IMR-90 (cell line): ENCODE measurements at regions not wholly inside any gene's neighbourhood (a gene's known extent, or its start where the extent isn't known, plus 50 kb on each side); places are given as distances from the start of the nearest gene placed in this dataset.

Source experiments
- ATAC-seq: fragments of 200-7000 bp; cut with Tn5 transposase; 2 replicates; pipeline ENCODE4 v1.9.1; 2020; ENCODE audit warnings: low read depth, mild to moderate bottlenecking, moderate library complexity
- BruUV-seq: library from RNA; stranded (reverse); fragments of 400-500 nt; replicated peaks from 2 replicates; lab custom pipeline; 2021; lab: Mats Ljungman, UMichigan
- CTCF ChIA-PET: fragments of 300-600 bp; formaldehyde crosslinking; extraction: SDS; loops from one replicate; lab custom pipeline; 2021; ENCODE audit warnings: antibody characterized with exemption; lab: Yijun Ruan, JAX
- POLR2A ChIA-PET: fragments of 300-600 bp; sonication (Branson Sonifier 250); formaldehyde crosslinking; loops from one replicate; lab custom pipeline; 2022; ENCODE audit warnings: antibody characterized with exemption; ENCODE audit not compliant: unreplicated experiment; lab: Charles Lee
- DNase-seq: peaks from one replicate; pipeline ENCODE4 v3.0.0; 2013
- H2AFZ ChIP-seq: replicated peaks from 2 replicates; pipeline ENCODE3; 2013; ENCODE audit warnings: low read length, mild to moderate bottlenecking; ENCODE audit not compliant: poor library complexity
- H2AK5ac ChIP-seq: 2 replicates; pipeline ENCODE4 v1.6.1; 2013; ENCODE audit warnings: low read depth, low read length, inconsistent platforms
- H2AK9ac ChIP-seq: replicated peaks from 2 replicates; pipeline ENCODE3; 2013; ENCODE audit warnings: mild to moderate bottlenecking, low read depth, low read length, moderate library complexity; ENCODE audit not compliant: poor library complexity
- H2BK120ac ChIP-seq: 2 replicates; pipeline ENCODE4 v1.6.1; 2013; ENCODE audit warnings: low read depth, low read length, inconsistent platforms
- H2BK15ac ChIP-seq: 3 replicates; pipeline ENCODE4 v1.6.1; 2013; ENCODE audit warnings: low read depth, low read length, inconsistent platforms
- H2BK20ac ChIP-seq: 2 replicates; pipeline ENCODE4 v1.6.1; 2013; ENCODE audit warnings: low read depth, mild to moderate bottlenecking, inconsistent platforms, low read length, moderate library complexity
- H2BK5ac ChIP-seq: 2 replicates; pipeline ENCODE4 v1.6.1; 2013; ENCODE audit warnings: mild to moderate bottlenecking, low read depth, low read length, inconsistent platforms; ENCODE audit not compliant: poor library complexity, severe bottlenecking
- H3K14ac ChIP-seq: replicated peaks from 2 replicates; pipeline ENCODE4 v1.6.1; 2013; ENCODE audit warnings: low read depth, low read length, inconsistent platforms
- H3K18ac ChIP-seq: 2 replicates; pipeline ENCODE4 v1.6.1; 2013; ENCODE audit warnings: low read depth, low read length, control low read depth
- H3K23ac ChIP-seq: 2 replicates; pipeline ENCODE4 v1.6.1; 2013; ENCODE audit warnings: low read depth, low read length, inconsistent platforms
- H3K27ac ChIP-seq: 2 replicates; pipeline ENCODE4 v1.5.1; 2013; ENCODE audit warnings: mild to moderate bottlenecking, control low read depth, low read length; ENCODE audit not compliant: insufficient read depth
- H3K27me3 ChIP-seq: 2 replicates; pipeline ENCODE4 v1.6.1; 2013; ENCODE audit warnings: low read length; ENCODE audit not compliant: control insufficient read depth, insufficient read depth
- H3K36me3 ChIP-seq: 2 replicates; pipeline ENCODE4 v1.6.1; 2013; ENCODE audit warnings: low read length, mixed read lengths; ENCODE audit not compliant: control insufficient read depth, insufficient read depth
- H3K4ac ChIP-seq: 2 replicates; pipeline ENCODE4 v1.6.1; 2013; ENCODE audit warnings: low read depth, low read length, inconsistent platforms
- H3K4me1 ChIP-seq: 2 replicates; pipeline ENCODE4 v1.6.1; 2013; ENCODE audit warnings: low read length, mixed read lengths; ENCODE audit not compliant: control insufficient read depth, insufficient read depth
- H3K4me2 ChIP-seq: 2 replicates; pipeline ENCODE4 v1.6.1; 2013; ENCODE audit warnings: low read depth, mild to moderate bottlenecking, control low read depth, low read length, moderate library complexity
- H3K4me3 ChIP-seq: 2 replicates; pipeline ENCODE4 v1.5.1; 2013; ENCODE audit warnings: low read depth, mild to moderate bottlenecking, control low read depth, low read length, moderate library complexity; ENCODE audit not compliant: insufficient read depth
- H3K56ac ChIP-seq: 2 replicates; pipeline ENCODE4 v1.6.1; 2013; ENCODE audit warnings: low read length, inconsistent platforms; ENCODE audit not compliant: insufficient read depth; ENCODE audit errors: extremely low read depth
- H3K79me1 ChIP-seq, 2 experiments: 2 replicates each; pipeline ENCODE4 v1.6.1; 2013; ENCODE audit warnings: low read length in 2 of 2, inconsistent platforms in 1 of 2, low read depth in 1 of 2
- H3K9ac ChIP-seq: 2 replicates; pipeline ENCODE4 v1.6.1; 2013; ENCODE audit warnings: low read depth, low read length, control low read depth
- H3K9me1 ChIP-seq: 2 replicates; pipeline ENCODE4 v1.6.1; 2013; ENCODE audit warnings: low read length, inconsistent platforms; ENCODE audit not compliant: insufficient read depth
- H3K9me3 ChIP-seq: 2 replicates; pipeline ENCODE4 v1.6.1; 2013; ENCODE audit warnings: low read length; ENCODE audit not compliant: control insufficient read depth, insufficient read depth
- H4K20me1 ChIP-seq: 2 replicates; pipeline ENCODE4 v1.6.1; 2013; ENCODE audit warnings: low read length, inconsistent platforms; ENCODE audit not compliant: insufficient read depth
- H4K5ac ChIP-seq: 2 replicates; pipeline ENCODE4 v1.6.1; 2013; ENCODE audit warnings: mild to moderate bottlenecking, low read depth, low read length, control low read depth
- H4K8ac ChIP-seq, 2 experiments: 2 replicates each; pipeline ENCODE4 v1.6.1; 2013; ENCODE audit warnings: low read depth in 2 of 2, low read length in 2 of 2, control low read depth in 1 of 2, inconsistent platforms in 1 of 2
- H4K91ac ChIP-seq: 2 replicates; pipeline ENCODE4 v1.6.1; 2013; ENCODE audit warnings: low read depth, low read length, inconsistent platforms; ENCODE audit not compliant: insufficient read depth
- BHLHE40 ChIP-seq: fragments of 150-350 bp; IDR thresholded peaks from 2 replicates; pipeline ENCODE4 v1.6.1; 2016; ENCODE audit warnings: mild to moderate bottlenecking, low read depth, low read length
- CEBPB ChIP-seq: IDR thresholded peaks from 2 replicates; pipeline ENCODE4 v1.6.1; 2012; ENCODE audit warnings: low read depth, low read length, improper control_type of control experiment
- CHD1 ChIP-seq: IDR thresholded peaks from 2 replicates; pipeline ENCODE4 v1.6.1; 2012; ENCODE audit warnings: low read depth, low read length, improper control_type of control experiment
- FOS ChIP-seq: fragments of 150-350 bp; IDR thresholded peaks from 2 replicates; pipeline ENCODE4 v1.6.1; 2016; ENCODE audit warnings: low read depth, low read length
- MAFK ChIP-seq: IDR thresholded peaks from 2 replicates; pipeline ENCODE4 v1.6.1; 2012; ENCODE audit warnings: low read depth, low read length, improper control_type of control experiment
- MAZ ChIP-seq: IDR thresholded peaks from 2 replicates; pipeline ENCODE4 v1.6.1; 2012; ENCODE audit warnings: low read depth, mild to moderate bottlenecking, low read length, improper control_type of control experiment, moderate library complexity, borderline replicate concordance
- MXI1 ChIP-seq: IDR thresholded peaks from 2 replicates; pipeline ENCODE4 v1.6.1; 2012; ENCODE audit warnings: low read depth, mild to moderate bottlenecking, low read length, moderate library complexity, borderline replicate concordance
- NFE2L2 ChIP-seq: fragments of 150-350 bp; IDR thresholded peaks from 2 replicates; pipeline ENCODE4 v1.6.1; 2016; ENCODE audit warnings: low read depth, mild to moderate bottlenecking, low read length
- POLR2A ChIP-seq: IDR thresholded peaks from 2 replicates; pipeline ENCODE4 v1.6.1; 2012; ENCODE audit warnings: mild to moderate bottlenecking, low read depth, low read length
- RAD21 ChIP-seq: IDR thresholded peaks from 2 replicates; pipeline ENCODE4 v1.6.1; 2012; ENCODE audit warnings: low read length, improper control_type of control experiment
- RCOR1 ChIP-seq: IDR thresholded peaks from 2 replicates; pipeline ENCODE4 v1.6.1; 2012; ENCODE audit warnings: mild to moderate bottlenecking, low read length, improper control_type of control experiment; ENCODE audit not compliant: insufficient replicate concordance
- RFX5 ChIP-seq: IDR thresholded peaks from 2 replicates; pipeline ENCODE4 v1.8.0; 2012; ENCODE audit warnings: low read depth, mild to moderate bottlenecking, low read length, moderate library complexity
- SMC3 ChIP-seq: fragments of 150-350 bp; IDR thresholded peaks from 2 replicates; pipeline ENCODE4 v1.6.1; 2016; ENCODE audit warnings: low read depth, mild to moderate bottlenecking, antibody characterized with exemption, low read length, moderate library complexity
- WGBS, 2 experiments: methylation state at CpG; one replicate each; pipeline versions ENCODE4 v1.1.5 to v1.1.7; 2013; ENCODE audit warnings: missing lambda C conversion rate in 2 of 2; ENCODE audit not compliant: insufficient read length in 1 of 2; ENCODE audit errors: extremely low coverage in 2 of 2; 5-methylcytosine and 5-hydroxymethylcytosine counted together
- dilution Hi-C: fragments of 300-500 bp; cut with HindIII; formaldehyde crosslinking; loops from one replicate; pipeline ENCODE4 v1.14.3; 2018; ENCODE audit warnings: low sequenced_read_pairs; ENCODE audit not compliant: unreplicated experiment
- in situ Hi-C: fragments of 300-500 bp; cut with MboI; formaldehyde crosslinking; loops from 3 replicates; pipeline ENCODE4 v1.14.3; 2019; ENCODE audit warnings: low sequenced_read_pairs, inconsistent platforms, mixed read lengths
- intact Hi-C: fragments of 100-400 bp; cut with micrococcal nuclease; formaldehyde crosslinking; loops from 2 replicates; pipeline ENCODE4 v1.10.0; 2022
- TF ChIP-seq, protein P1 (sequence below): conservative IDR thresholded peaks from 2 replicates; pipeline ENCODE4 v1.5.1; 2012; ENCODE audit warnings: mild to moderate bottlenecking, low read depth, low read length, improper control_type of control experiment
- TF ChIP-seq, protein P2 (sequence below): fragments of 150-350 bp; IDR thresholded peaks from 2 replicates; pipeline ENCODE4 v1.6.1; 2016; ENCODE audit warnings: low read depth, mild to moderate bottlenecking, low read length, moderate library complexity, borderline replicate concordance
- TF ChIP-seq, protein P3 (sequence below): fragments of 150-350 bp; IDR thresholded peaks from 2 replicates; pipeline ENCODE4 v1.6.1; 2017; ENCODE audit warnings: mild to moderate bottlenecking, antibody characterized with exemption, low read length, low read depth

DNA sequence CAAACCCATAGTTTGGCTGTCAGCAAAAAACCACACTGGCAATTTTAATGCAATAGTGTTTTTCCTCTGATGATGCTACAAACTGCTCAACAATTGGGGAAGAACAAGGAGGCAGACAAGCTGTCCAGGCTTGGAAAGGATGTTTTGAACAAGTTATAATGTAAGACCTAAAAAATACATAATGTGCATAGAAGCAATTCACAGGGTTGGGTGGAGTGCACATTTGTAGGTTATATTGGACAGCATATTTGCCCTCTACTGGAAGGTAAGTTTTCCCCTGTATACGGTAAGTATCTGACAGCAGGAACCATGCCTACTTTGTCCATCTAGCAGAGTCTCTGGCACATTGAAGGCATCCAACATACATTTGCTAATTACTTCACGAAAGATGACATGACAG lies 114.3 kb upstream of the PUM3 start:
- no peaks in the 10 kb centered on the region for H3K36me3 ChIP-seq
- no peak overlapping the region for H4K5ac ChIP-seq
- no peak overlapping the region for H4K8ac ChIP-seq
- ChIA-PET CTCF (no interaction called here), POLR2A (no interaction called here)
- no peak overlapping the region for H2BK20ac ChIP-seq
- in situ Hi-C loops (loop anchor here (25.0 kb wide), 1 partner anchor 104 kb away; no protein-coding TSS in a partner anchor), dilution Hi-C loops (no loop called here), intact Hi-C loops (no loop called here)
- H3K27me3 ChIP-seq, result no peaks in the 10 kb centered on the region
- H2BK15ac ChIP-seq, result no peak overlapping the region
- ATAC-seq (no peak), DNase-seq (no peak)
- BruUV-seq, result no TSS peak
- no peak overlapping the region for H3K23ac ChIP-seq
- H3K4me2 ChIP-seq, result no peak overlapping the region
- H3K4me1 ChIP-seq, result no peaks in the 10 kb centered on the region
- no peak overlapping the region for H2BK120ac ChIP-seq
- no peak overlapping the region for H3K4me3 ChIP-seq
- no peaks in the 10 kb centered on the region for H3K9me1 ChIP-seq
- no peak overlapping the region for H2AFZ ChIP-seq
- no peak overlapping the region for H2AK9ac ChIP-seq
- no peaks in the 10 kb centered on the region for H3K79me1 ChIP-seq
- H4K20me1 ChIP-seq, result no peaks in the 10 kb centered on the region
- no peak overlapping the region for H2AK5ac ChIP-seq
- no peak overlapping the region for H3K4ac ChIP-seq
- H3K56ac ChIP-seq, result no peak overlapping the region
- TF ChIP-seq MAFK (no peak), RAD21 (no peak), NFE2L2 (no peak), SMC3 (no peak), POLR2A (no peak), RFX5 (no peak), BHLHE40 (no peak), CEBPB (no peak), MXI1 (no peak), MAZ (no peak), CHD1 (no peak), FOS (no peak), RCOR1 (no peak)
- TF ChIP-seq, protein P1, sequence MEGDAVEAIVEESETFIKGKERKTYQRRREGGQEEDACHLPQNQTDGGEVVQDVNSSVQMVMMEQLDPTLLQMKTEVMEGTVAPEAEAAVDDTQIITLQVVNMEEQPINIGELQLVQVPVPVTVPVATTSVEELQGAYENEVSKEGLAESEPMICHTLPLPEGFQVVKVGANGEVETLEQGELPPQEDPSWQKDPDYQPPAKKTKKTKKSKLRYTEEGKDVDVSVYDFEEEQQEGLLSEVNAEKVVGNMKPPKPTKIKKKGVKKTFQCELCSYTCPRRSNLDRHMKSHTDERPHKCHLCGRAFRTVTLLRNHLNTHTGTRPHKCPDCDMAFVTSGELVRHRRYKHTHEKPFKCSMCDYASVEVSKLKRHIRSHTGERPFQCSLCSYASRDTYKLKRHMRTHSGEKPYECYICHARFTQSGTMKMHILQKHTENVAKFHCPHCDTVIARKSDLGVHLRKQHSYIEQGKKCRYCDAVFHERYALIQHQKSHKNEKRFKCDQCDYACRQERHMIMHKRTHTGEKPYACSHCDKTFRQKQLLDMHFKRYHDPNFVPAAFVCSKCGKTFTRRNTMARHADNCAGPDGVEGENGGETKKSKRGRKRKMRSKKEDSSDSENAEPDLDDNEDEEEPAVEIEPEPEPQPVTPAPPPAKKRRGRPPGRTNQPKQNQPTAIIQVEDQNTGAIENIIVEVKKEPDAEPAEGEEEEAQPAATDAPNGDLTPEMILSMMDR, result no peak
- TF ChIP-seq, protein P2, sequence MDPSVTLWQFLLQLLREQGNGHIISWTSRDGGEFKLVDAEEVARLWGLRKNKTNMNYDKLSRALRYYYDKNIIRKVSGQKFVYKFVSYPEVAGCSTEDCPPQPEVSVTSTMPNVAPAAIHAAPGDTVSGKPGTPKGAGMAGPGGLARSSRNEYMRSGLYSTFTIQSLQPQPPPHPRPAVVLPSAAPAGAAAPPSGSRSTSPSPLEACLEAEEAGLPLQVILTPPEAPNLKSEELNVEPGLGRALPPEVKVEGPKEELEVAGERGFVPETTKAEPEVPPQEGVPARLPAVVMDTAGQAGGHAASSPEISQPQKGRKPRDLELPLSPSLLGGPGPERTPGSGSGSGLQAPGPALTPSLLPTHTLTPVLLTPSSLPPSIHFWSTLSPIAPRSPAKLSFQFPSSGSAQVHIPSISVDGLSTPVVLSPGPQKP, result no peak
- TF ChIP-seq, protein P3, sequence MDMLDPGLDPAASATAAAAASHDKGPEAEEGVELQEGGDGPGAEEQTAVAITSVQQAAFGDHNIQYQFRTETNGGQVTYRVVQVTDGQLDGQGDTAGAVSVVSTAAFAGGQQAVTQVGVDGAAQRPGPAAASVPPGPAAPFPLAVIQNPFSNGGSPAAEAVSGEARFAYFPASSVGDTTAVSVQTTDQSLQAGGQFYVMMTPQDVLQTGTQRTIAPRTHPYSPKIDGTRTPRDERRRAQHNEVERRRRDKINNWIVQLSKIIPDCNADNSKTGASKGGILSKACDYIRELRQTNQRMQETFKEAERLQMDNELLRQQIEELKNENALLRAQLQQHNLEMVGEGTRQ, result no peak
- no peak overlapping the region for H3K18ac ChIP-seq
- no peak overlapping the region for H4K91ac ChIP-seq
- no peak overlapping the region for H3K9ac ChIP-seq
- H3K27ac ChIP-seq, result no peak overlapping the region
- no peak overlapping the region for H2BK5ac ChIP-seq
- no peaks in the 10 kb centered on the region for H3K9me3 ChIP-seq
- WGBS, 2 experiments, result 88% methylated on average over 1 of the region's 2 CpGs; no CpG with 5 or more reads in 1 of the 2 experiments
- no peak overlapping the region for H3K14ac ChIP-seq
